ENCODE measurements at regions not wholly inside any gene's neighbourhood (a gene's known extent, or its start where the extent isn't known, plus 50 kb on each side); places are given as distances from the start of the nearest gene placed in this dataset.

- H3K27me3 ChIP-seq (ENCODE audit: insufficient read depth, poor library complexity, severe bottlenecking) = no peaks in the 10 kb centered on the region
- TF ChIP-seq SPI1 (IDR thresholded peaks at IDR 0.05; ENCODE audit: borderline replicate concordance, low read depth) (no peak), REST (IDR thresholded peaks at IDR 0.05; ENCODE audit: insufficient replicate concordance, low read depth) (no peak), CTCF (IDR thresholded peaks at IDR 0.05; ENCODE audit: insufficient read depth, low read length) (no peak), GABPA (IDR thresholded peaks at IDR 0.05; ENCODE audit: low read depth) (no peak), POLR2AphosphoS5 (IDR thresholded peaks at IDR 0.05; ENCODE audit: low read depth) (no peak)
- H3K27ac ChIP-seq (replicated peaks) = no peak overlapping the region
- no peak overlapping the region for H3K4me3 ChIP-seq (replicated peaks; ENCODE audit: insufficient read depth, low read length)
- no peak for DNase-seq (ENCODE audit: low read depth in 1 of 2, low spot score in 1 of 2)
These were observed 510.9 kb downstream of the ANKRD7 start for GRCh38 chr7:118735441-118735840.

- H3K27ac ChIP-seq (replicated peaks) = no peak overlapping the region
- no peak overlapping the region for H3K4me3 ChIP-seq (replicated peaks; ENCODE audit: insufficient read depth, low read length)
- no peaks in the 10 kb centered on the region for H3K27me3 ChIP-seq (ENCODE audit: insufficient read depth, poor library complexity, severe bottlenecking)
- TF ChIP-seq SPI1 (IDR thresholded peaks at IDR 0.05; ENCODE audit: borderline replicate concordance, low read depth) (no peak), GABPA (IDR thresholded peaks at IDR 0.05; ENCODE audit: low read depth) (no peak), POLR2AphosphoS5 (IDR thresholded peaks at IDR 0.05; ENCODE audit: low read depth) (no peak), CTCF (IDR thresholded peaks at IDR 0.05; ENCODE audit: insufficient read depth, low read length) (no peak), REST (IDR thresholded peaks at IDR 0.05; ENCODE audit: insufficient replicate concordance, low read depth) (no peak)
- no peak for DNase-seq (ENCODE audit: low read depth in 1 of 2, low spot score in 1 of 2)
These were observed 513.4 kb downstream of the ANKRD7 start for GRCh38 chr7:118737935-118738334.

GRCh38 chr7:118745927-118746326 is 521.4 kb downstream of the ANKRD7 start:
- TF ChIP-seq REST (IDR thresholded peaks at IDR 0.05; ENCODE audit: insufficient replicate concordance, low read depth) = no peak
- no peak for TF ChIP-seq GABPA (IDR thresholded peaks at IDR 0.05; ENCODE audit: low read depth)
- no peak for TF ChIP-seq CTCF (IDR thresholded peaks at IDR 0.05; ENCODE audit: insufficient read depth, low read length)
- TF ChIP-seq POLR2AphosphoS5 (IDR thresholded peaks at IDR 0.05; ENCODE audit: low read depth) = no peak
- TF ChIP-seq SPI1 (IDR thresholded peaks at IDR 0.05; ENCODE audit: borderline replicate concordance, low read depth) = no peak
- no peak for DNase-seq (ENCODE audit: low read depth in 1 of 2, low spot score in 1 of 2)

More at GRCh38 chr7:118745927-118746326, 521.4 kb downstream of the ANKRD7 start:
- Histone ChIP-seq H3K4me3 (replicated peaks; ENCODE audit: insufficient read depth, low read length) (no peak overlapping the region), H3K27me3 (ENCODE audit: insufficient read depth, poor library complexity, severe bottlenecking) (no peaks in the 10 kb centered on the region), H3K27ac (replicated peaks) (no peak overlapping the region)
